ENCODE measurements at regions not wholly inside any gene's neighbourhood (a gene's known extent, or its start where the extent isn't known, plus 50 kb on each side); places are given as distances from the start of the nearest gene placed in this dataset.
"Not testable (repeated sequence)": the region's sequence is repeated elsewhere in the genome, so short reads cannot be mapped to it uniquely, and the experiment has no call there.

DNA sequence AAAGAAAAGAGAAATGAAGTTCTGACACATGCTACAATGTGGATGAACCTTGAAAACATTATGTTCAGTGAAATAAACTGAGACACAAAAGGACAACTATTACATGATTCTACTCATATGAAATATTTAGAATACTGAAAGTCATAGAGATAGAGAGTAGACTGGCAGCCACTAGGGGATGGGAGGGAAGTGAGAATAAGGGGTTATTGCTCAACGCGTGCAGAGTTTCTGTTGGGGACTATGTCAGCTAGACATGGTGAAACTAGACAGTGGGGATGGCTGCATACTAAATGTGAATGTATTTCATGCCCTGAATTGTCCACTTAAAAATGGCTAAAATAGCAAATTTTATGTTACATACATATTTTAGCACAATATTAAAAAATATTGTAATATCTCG is 108.7 kb upstream of the ATL2 start:
- Histone ChIP-seq H3K27me3 (ENCODE audit: insufficient read depth, poor library complexity, severe bottlenecking) (no peaks in the 10 kb centered on the region), H3K4me3 (replicated peaks; ENCODE audit: insufficient read depth, low read length) (no peak overlapping the region), H3K27ac (replicated peaks) (no peak overlapping the region)
- peak; percentile 64 to 78 for DNase-seq (ENCODE audit: low read depth in 1 of 2, low spot score in 1 of 2)
- TF ChIP-seq SPI1 (IDR thresholded peaks at IDR 0.05; ENCODE audit: borderline replicate concordance, low read depth), result peak; percentile 83
- no peak for TF ChIP-seq POLR2AphosphoS5 (IDR thresholded peaks at IDR 0.05; ENCODE audit: low read depth)
- TF ChIP-seq GABPA (IDR thresholded peaks at IDR 0.05; ENCODE audit: low read depth), result no peak
- TF ChIP-seq, protein P1, sequence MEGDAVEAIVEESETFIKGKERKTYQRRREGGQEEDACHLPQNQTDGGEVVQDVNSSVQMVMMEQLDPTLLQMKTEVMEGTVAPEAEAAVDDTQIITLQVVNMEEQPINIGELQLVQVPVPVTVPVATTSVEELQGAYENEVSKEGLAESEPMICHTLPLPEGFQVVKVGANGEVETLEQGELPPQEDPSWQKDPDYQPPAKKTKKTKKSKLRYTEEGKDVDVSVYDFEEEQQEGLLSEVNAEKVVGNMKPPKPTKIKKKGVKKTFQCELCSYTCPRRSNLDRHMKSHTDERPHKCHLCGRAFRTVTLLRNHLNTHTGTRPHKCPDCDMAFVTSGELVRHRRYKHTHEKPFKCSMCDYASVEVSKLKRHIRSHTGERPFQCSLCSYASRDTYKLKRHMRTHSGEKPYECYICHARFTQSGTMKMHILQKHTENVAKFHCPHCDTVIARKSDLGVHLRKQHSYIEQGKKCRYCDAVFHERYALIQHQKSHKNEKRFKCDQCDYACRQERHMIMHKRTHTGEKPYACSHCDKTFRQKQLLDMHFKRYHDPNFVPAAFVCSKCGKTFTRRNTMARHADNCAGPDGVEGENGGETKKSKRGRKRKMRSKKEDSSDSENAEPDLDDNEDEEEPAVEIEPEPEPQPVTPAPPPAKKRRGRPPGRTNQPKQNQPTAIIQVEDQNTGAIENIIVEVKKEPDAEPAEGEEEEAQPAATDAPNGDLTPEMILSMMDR (IDR thresholded peaks at IDR 0.05; ENCODE audit: insufficient read depth, low read length), result peak; percentile 25

- Histone ChIP-seq H3K27me3 (ENCODE audit: insufficient read depth, poor library complexity, severe bottlenecking) (no peaks in the 10 kb centered on the region), H3K4me3 (replicated peaks; ENCODE audit: insufficient read depth, low read length) (no peak overlapping the region), H3K27ac (replicated peaks) (no peak overlapping the region)
- TF ChIP-seq REST (IDR thresholded peaks at IDR 0.05; ENCODE audit: insufficient replicate concordance, low read depth), result no peak
- no peak for TF ChIP-seq SPI1 (IDR thresholded peaks at IDR 0.05; ENCODE audit: borderline replicate concordance, low read depth)
- TF ChIP-seq POLR2AphosphoS5 (IDR thresholded peaks at IDR 0.05; ENCODE audit: low read depth), result no peak
- TF ChIP-seq, protein P1 (IDR thresholded peaks at IDR 0.05; ENCODE audit: insufficient read depth, low read length), result no peak
- TF ChIP-seq GABPA (IDR thresholded peaks at IDR 0.05; ENCODE audit: low read depth), result no peak
- no peak for DNase-seq (ENCODE audit: low read depth in 1 of 2, low spot score in 1 of 2)
These were observed 107.9 kb upstream of the ATL2 start for GRCh38 chr2:38484957-38485356.

DNA sequence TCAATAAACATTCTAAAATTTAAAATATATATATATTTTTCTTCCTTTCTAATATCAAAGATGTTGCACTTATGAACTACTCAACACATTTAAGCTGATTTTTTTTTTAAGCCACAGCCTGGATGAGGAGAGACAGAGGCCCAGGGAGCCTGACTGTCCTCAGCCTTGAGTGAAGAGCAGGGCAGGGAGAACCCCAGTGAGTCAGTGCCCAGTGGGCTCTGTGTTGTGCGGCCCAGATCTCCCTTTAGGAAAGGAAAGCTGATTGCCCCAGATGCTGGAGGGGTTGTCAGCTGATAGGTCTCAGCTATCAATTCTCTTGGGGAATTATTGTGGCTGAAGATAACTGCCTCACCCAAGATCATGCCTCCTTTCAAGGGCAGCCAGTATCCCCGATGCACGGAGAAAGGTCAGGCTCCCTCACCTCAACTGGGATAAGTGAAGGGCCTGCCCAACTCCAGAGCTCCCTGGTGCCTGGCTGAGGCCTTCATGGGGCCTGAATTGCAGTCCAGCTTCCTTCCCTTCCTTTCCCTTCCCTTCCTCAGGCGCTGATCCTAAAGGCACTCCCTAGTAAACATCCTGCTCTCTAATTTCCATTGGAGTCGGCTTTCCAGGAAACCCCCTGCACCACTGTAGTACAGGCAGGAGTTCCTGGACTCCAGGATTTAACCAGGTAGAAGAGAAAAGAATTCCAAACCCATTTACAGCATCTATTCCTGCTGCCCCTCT is 106.9 kb upstream of the ATL2 start:
- no peak for DNase-seq (ENCODE audit: low read depth in 1 of 2, low spot score in 1 of 2)
- Histone ChIP-seq H3K4me3 (replicated peaks; ENCODE audit: insufficient read depth, low read length) (no peak overlapping the region), H3K27me3 (ENCODE audit: insufficient read depth, poor library complexity, severe bottlenecking) (no peaks in the 10 kb centered on the region), H3K27ac (replicated peaks) (no peak overlapping the region)
- TF ChIP-seq REST (IDR thresholded peaks at IDR 0.05; ENCODE audit: insufficient replicate concordance, low read depth), result no peak
- no peak for TF ChIP-seq POLR2AphosphoS5 (IDR thresholded peaks at IDR 0.05; ENCODE audit: low read depth)
- TF ChIP-seq GABPA (IDR thresholded peaks at IDR 0.05; ENCODE audit: low read depth), result no peak
- TF ChIP-seq SPI1 (IDR thresholded peaks at IDR 0.05; ENCODE audit: borderline replicate concordance, low read depth), result no peak
- TF ChIP-seq, protein P1 (IDR thresholded peaks at IDR 0.05; ENCODE audit: insufficient read depth, low read length), result no peak

DNA sequence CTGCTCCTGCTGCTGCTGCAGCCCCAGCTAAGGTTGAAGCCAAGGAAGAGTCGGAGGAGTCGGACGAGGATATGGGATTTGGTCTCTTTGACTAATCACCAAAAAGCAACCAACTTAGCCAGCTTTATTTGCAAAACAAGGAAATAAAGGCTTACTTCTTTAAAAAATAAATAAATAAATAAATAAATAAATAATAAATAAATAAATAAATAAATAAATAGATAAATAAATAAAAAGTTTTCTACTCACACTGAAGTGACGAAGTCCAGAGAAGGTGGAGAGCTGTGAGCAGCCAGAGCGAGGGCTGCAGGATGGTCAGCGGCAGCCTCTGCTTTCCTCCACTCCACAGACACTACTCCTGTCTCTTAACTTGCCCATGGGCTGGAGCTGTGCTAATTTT is 105.6 kb upstream of the ATL2 start:
- H3K27me3 ChIP-seq (ENCODE audit: insufficient read depth, poor library complexity, severe bottlenecking); DNase-seq (ENCODE audit: low read depth in 1 of 2, low spot score in 1 of 2); H3K4me3 ChIP-seq (replicated peaks; ENCODE audit: insufficient read depth, low read length); H3K27ac ChIP-seq (replicated peaks): not testable (repeated sequence)
